ENCODE measurements at regions not wholly inside any gene's neighbourhood (a gene's known extent, or its start where the extent isn't known, plus 50 kb on each side); places are given as distances from the start of the nearest gene placed in this dataset.

GRCh38 chr4:101670370-101670769 lies 120.2 kb upstream of the BANK1 start:
- Histone ChIP-seq H3K4me3 (ENCODE audit: low read depth, low read length) (no peak overlapping the region), H3K36me3 (ENCODE audit: control insufficient read depth, insufficient read depth, low read length) (no peaks in the 10 kb centered on the region), H3K4me1 (no peaks in the 10 kb centered on the region), H3K9me3 (peaks cover 5% of the 10 kb centered on the region; the same call in 1 of the 2 replicates), H3K27me3 (replicated peaks; ENCODE audit: control insufficient read depth, insufficient read depth, low read length) (no peaks in the 10 kb centered on the region)
- intact Hi-C loops (cut with micrococcal nuclease; ENCODE audit: unreplicated experiment) = no loop called here
- Mint-ChIP-seq H3K27me3 (ENCODE audit: insufficient read depth, unreplicated experiment) (no peaks in the 10 kb centered on the region), H3K4me1 (ENCODE audit: low read depth, unreplicated experiment) (no peaks in the 10 kb centered on the region), H3K27ac (ENCODE audit: unreplicated experiment) (no peak overlapping the region), H3K9me3 (ENCODE audit: unreplicated experiment) (no peaks in the 10 kb centered on the region), H3K4me3 (ENCODE audit: unreplicated experiment) (no peak overlapping the region), H3K36me3 (ENCODE audit: insufficient read depth, unreplicated experiment) (no peaks in the 10 kb centered on the region)
- TF ChIP-seq CTCF (IDR thresholded peaks at IDR 0.05; ENCODE audit: insufficient read depth in 1 of 2, low read depth in 1 of 2, low read length in 1 of 2, severe bottlenecking in 1 of 2, unreplicated experiment in 1 of 2) = no peak
- ChIA-PET CTCF (no interaction called here), POLR2A (no interaction called here)
- DNase-seq = no peak
- BruUV-seq (replicated peaks) = no TSS peak

GRCh38 chr4:101669832-101670188 lies 120.7 kb upstream of the BANK1 start:
- peaks cover 5% of the 10 kb centered on the region; the same call in 1 of the 2 replicates for H3K9me3 ChIP-seq
- no peaks in the 10 kb centered on the region for H3K27me3 Mint-ChIP-seq (ENCODE audit: insufficient read depth, unreplicated experiment)
- no peak for TF ChIP-seq CTCF (IDR thresholded peaks at IDR 0.05; ENCODE audit: insufficient read depth in 1 of 2, low read depth in 1 of 2, low read length in 1 of 2, severe bottlenecking in 1 of 2, unreplicated experiment in 1 of 2)
- no peak overlapping the region for H3K4me3 ChIP-seq (ENCODE audit: low read depth, low read length)
- no TSS peak for BruUV-seq (replicated peaks)
- no peak for DNase-seq
- intact Hi-C loops (cut with micrococcal nuclease; ENCODE audit: unreplicated experiment) = no loop called here
- H3K27me3 ChIP-seq (replicated peaks; ENCODE audit: control insufficient read depth, insufficient read depth, low read length) = no peaks in the 10 kb centered on the region
- ChIA-PET CTCF (interaction anchor here (0.6 kb wide), 1 partner anchor 16 kb away, joined by 3 read pairs; no protein-coding TSS in a partner anchor), POLR2A (no interaction called here)
- no peaks in the 10 kb centered on the region for H3K36me3 Mint-ChIP-seq (ENCODE audit: insufficient read depth, unreplicated experiment)
- no peak overlapping the region for H3K27ac Mint-ChIP-seq (ENCODE audit: unreplicated experiment)
- no peak overlapping the region for H3K4me3 Mint-ChIP-seq (ENCODE audit: unreplicated experiment)
- H3K4me1 Mint-ChIP-seq (ENCODE audit: low read depth, unreplicated experiment) = no peaks in the 10 kb centered on the region
- no peaks in the 10 kb centered on the region for H3K9me3 Mint-ChIP-seq (ENCODE audit: unreplicated experiment)
- no peaks in the 10 kb centered on the region for H3K4me1 ChIP-seq
- no peaks in the 10 kb centered on the region for H3K36me3 ChIP-seq (ENCODE audit: control insufficient read depth, insufficient read depth, low read length)

- no peak for DNase-seq
- Histone ChIP-seq H3K27me3 (replicated peaks; ENCODE audit: control insufficient read depth, insufficient read depth, low read length) (no peaks in the 10 kb centered on the region), H3K9me3 (peaks cover 5% of the 10 kb centered on the region; the same call in 1 of the 2 replicates), H3K4me1 (no peaks in the 10 kb centered on the region), H3K4me3 (ENCODE audit: low read depth, low read length) (no peak overlapping the region), H3K36me3 (ENCODE audit: control insufficient read depth, insufficient read depth, low read length) (no peaks in the 10 kb centered on the region)
- ChIA-PET POLR2A (no interaction called here), CTCF (interaction anchor here (0.6 kb wide), 1 partner anchor 17 kb away, joined by 3 read pairs; no protein-coding TSS in a partner anchor)
- Mint-ChIP-seq H3K9me3 (ENCODE audit: unreplicated experiment) (no peaks in the 10 kb centered on the region), H3K27ac (ENCODE audit: unreplicated experiment) (no peak overlapping the region), H3K4me3 (ENCODE audit: unreplicated experiment) (no peak overlapping the region), H3K36me3 (ENCODE audit: insufficient read depth, unreplicated experiment) (no peaks in the 10 kb centered on the region), H3K4me1 (ENCODE audit: low read depth, unreplicated experiment) (no peaks in the 10 kb centered on the region), H3K27me3 (ENCODE audit: insufficient read depth, unreplicated experiment) (no peaks in the 10 kb centered on the region)
- intact Hi-C loops (cut with micrococcal nuclease; ENCODE audit: unreplicated experiment) = no loop called here
- TF ChIP-seq CTCF (IDR thresholded peaks at IDR 0.05; ENCODE audit: insufficient read depth in 1 of 2, low read depth in 1 of 2, low read length in 1 of 2, severe bottlenecking in 1 of 2, unreplicated experiment in 1 of 2) = no peak
- no TSS peak for BruUV-seq (replicated peaks)
These were observed 121.2 kb upstream of the BANK1 start for GRCh38 chr4:101669138-101669831.
